ENCODE measurements at regions not wholly inside any gene's neighbourhood (a gene's known extent, or its start where the extent isn't known, plus 50 kb on each side); places are given as distances from the start of the nearest gene placed in this dataset.

DNA sequence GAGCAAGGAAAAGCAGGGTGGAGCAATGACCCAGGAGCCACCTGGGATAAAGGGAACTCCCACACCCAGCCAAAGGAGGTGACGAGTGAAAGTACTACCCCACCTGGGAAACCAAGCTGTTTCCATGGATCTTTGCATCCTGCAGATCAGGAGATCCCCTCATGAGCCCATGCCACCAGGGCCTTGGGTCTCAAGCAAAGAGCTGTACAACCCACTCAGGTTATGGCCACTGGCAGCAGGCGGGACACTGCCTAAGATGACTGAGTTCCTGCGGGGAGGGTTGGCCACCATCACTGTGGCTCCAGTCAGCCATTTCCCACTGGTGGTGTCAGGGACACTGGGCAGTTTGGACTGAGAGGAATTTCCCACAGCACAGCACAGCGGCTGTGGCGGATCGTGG, 225.7 kb downstream of the CDH9 start:
- no peak for TF ChIP-seq POLR2A (IDR thresholded peaks at IDR 0.05; ENCODE audit: low read depth, low read length)
- TF ChIP-seq CHD2 (IDR thresholded peaks at IDR 0.05; ENCODE audit: borderline replicate concordance, low read depth, low read length): no peak
